ENCODE measurements at regions not wholly inside any gene's neighbourhood (a gene's known extent, or its start where the extent isn't known, plus 50 kb on each side); places are given as distances from the start of the nearest gene placed in this dataset.

DNA sequence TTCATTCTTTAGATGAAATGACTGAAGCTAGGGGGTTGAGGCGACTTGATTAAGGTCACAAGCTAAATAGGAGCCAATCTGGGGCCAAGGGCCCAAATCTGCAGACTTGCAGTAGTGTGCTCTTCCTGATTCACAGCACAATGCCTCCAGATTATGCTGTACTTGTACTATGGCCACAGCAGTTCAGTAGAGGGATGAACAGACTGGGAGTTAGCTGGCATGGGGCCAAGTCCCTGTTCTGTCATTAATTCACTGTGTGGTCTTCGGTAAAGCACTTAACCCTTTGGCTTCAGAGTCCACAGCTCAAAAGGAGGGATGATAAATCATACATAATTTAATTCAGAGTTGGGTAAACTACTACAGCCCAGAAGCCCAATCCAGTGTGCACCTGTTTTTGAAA lies 196.8 kb downstream of the XPNPEP1 start:
- Histone ChIP-seq H3K4me3 (ENCODE audit: insufficient read depth, low read depth, low read length) (no peak overlapping the region), H2AFZ (replicated peaks; ENCODE audit: low read length, poor library complexity) (no peak overlapping the region), H3K23ac (ENCODE audit: low read depth, low read length) (no peak overlapping the region), H3K4me1 (ENCODE audit: control insufficient read depth, insufficient read depth, low read length) (no peaks in the 10 kb centered on the region), H2BK5ac (ENCODE audit: low read depth, low read length, poor library complexity, severe bottlenecking) (no peak overlapping the region), H3K9me3 (ENCODE audit: control insufficient read depth, insufficient read depth, low read length) (peaks cover 4% of the 10 kb centered on the region; the same call in 1 of the 2 replicates), H3K27ac (ENCODE audit: insufficient read depth, low read length) (no peak overlapping the region), H3K9ac (ENCODE audit: low read depth, low read length) (no peak overlapping the region), H2BK15ac (ENCODE audit: low read depth, low read length) (no peak overlapping the region), H2BK20ac (ENCODE audit: low read depth, low read length) (no peak overlapping the region), H4K8ac (ENCODE audit: low read depth in 2 of 2, low read length in 2 of 2) (no peak overlapping the region), H4K20me1 (ENCODE audit: insufficient read depth, low read length) (no peaks in the 10 kb centered on the region), H3K18ac (ENCODE audit: low read depth, low read length) (no peak overlapping the region), H2BK120ac (ENCODE audit: low read depth, low read length) (no peak overlapping the region), H3K27me3 (ENCODE audit: control insufficient read depth, insufficient read depth, low read length) (no peaks in the 10 kb centered on the region), H3K9me1 (ENCODE audit: insufficient read depth, low read length) (no peaks in the 10 kb centered on the region), H4K91ac (ENCODE audit: insufficient read depth, low read depth, low read length) (no peak overlapping the region), H3K4me2 (ENCODE audit: low read depth, low read length) (no peak overlapping the region), H3K4ac (ENCODE audit: low read depth, low read length) (no peak overlapping the region), H3K79me1 (ENCODE audit: low read depth in 1 of 2, low read length in 2 of 2) (no peaks in the 10 kb centered on the region), H4K5ac (ENCODE audit: low read depth, low read length) (no peak overlapping the region), H3K56ac (ENCODE audit: extremely low read depth, insufficient read depth, low read length) (no peak overlapping the region), H3K14ac (replicated peaks; ENCODE audit: low read depth, low read length) (no peak overlapping the region), H2AK9ac (replicated peaks; ENCODE audit: low read depth, low read length, poor library complexity) (no peak overlapping the region), H3K36me3 (ENCODE audit: control insufficient read depth, insufficient read depth, low read length) (no peaks in the 10 kb centered on the region), H2AK5ac (ENCODE audit: low read depth, low read length) (no peak overlapping the region)
- BruUV-seq (replicated peaks) = no TSS peak
- no peak for TF ChIP-seq FOS (IDR thresholded peaks at IDR 0.05; ENCODE audit: low read depth, low read length)
- TF ChIP-seq, protein P1, sequence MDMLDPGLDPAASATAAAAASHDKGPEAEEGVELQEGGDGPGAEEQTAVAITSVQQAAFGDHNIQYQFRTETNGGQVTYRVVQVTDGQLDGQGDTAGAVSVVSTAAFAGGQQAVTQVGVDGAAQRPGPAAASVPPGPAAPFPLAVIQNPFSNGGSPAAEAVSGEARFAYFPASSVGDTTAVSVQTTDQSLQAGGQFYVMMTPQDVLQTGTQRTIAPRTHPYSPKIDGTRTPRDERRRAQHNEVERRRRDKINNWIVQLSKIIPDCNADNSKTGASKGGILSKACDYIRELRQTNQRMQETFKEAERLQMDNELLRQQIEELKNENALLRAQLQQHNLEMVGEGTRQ (IDR thresholded peaks at IDR 0.05; ENCODE audit: low read depth, low read length) = no peak
- TF ChIP-seq, protein P2, sequence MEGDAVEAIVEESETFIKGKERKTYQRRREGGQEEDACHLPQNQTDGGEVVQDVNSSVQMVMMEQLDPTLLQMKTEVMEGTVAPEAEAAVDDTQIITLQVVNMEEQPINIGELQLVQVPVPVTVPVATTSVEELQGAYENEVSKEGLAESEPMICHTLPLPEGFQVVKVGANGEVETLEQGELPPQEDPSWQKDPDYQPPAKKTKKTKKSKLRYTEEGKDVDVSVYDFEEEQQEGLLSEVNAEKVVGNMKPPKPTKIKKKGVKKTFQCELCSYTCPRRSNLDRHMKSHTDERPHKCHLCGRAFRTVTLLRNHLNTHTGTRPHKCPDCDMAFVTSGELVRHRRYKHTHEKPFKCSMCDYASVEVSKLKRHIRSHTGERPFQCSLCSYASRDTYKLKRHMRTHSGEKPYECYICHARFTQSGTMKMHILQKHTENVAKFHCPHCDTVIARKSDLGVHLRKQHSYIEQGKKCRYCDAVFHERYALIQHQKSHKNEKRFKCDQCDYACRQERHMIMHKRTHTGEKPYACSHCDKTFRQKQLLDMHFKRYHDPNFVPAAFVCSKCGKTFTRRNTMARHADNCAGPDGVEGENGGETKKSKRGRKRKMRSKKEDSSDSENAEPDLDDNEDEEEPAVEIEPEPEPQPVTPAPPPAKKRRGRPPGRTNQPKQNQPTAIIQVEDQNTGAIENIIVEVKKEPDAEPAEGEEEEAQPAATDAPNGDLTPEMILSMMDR (conservative IDR thresholded peaks at IDR 0.05; ENCODE audit: low read depth, low read length) = no peak
- no peak for TF ChIP-seq CHD1 (IDR thresholded peaks at IDR 0.05; ENCODE audit: low read depth, low read length)
- no peak for TF ChIP-seq MAZ (IDR thresholded peaks at IDR 0.05; ENCODE audit: borderline replicate concordance, low read depth, low read length)
- TF ChIP-seq POLR2A (IDR thresholded peaks at IDR 0.05; ENCODE audit: low read depth, low read length) = no peak
- TF ChIP-seq SMC3 (IDR thresholded peaks at IDR 0.05; ENCODE audit: low read depth, low read length) = no peak
- no peak for TF ChIP-seq MXI1 (IDR thresholded peaks at IDR 0.05; ENCODE audit: borderline replicate concordance, low read depth, low read length)
- TF ChIP-seq RAD21 (IDR thresholded peaks at IDR 0.05; ENCODE audit: low read length) = no peak
- TF ChIP-seq RCOR1 (IDR thresholded peaks at IDR 0.05; ENCODE audit: insufficient replicate concordance, low read length) = no peak
- no peak for TF ChIP-seq RFX5 (IDR thresholded peaks at IDR 0.05; ENCODE audit: low read depth, low read length)
- TF ChIP-seq NFE2L2 (IDR thresholded peaks at IDR 0.05; ENCODE audit: low read depth, low read length) = no peak
- no peak for TF ChIP-seq CEBPB (IDR thresholded peaks at IDR 0.05; ENCODE audit: low read depth, low read length)
- POLR2A ChIA-PET (ENCODE audit: unreplicated experiment) = no interaction called here
- WGBS, 2 experiments (ENCODE audit: extremely low coverage in 2 of 2, insufficient read length in 1 of 2) = no CpG with 5 or more reads among the region's 2 CpGs
- in situ Hi-C loops (cut with MboI; ENCODE audit: low sequenced_read_pairs) (no loop called here), dilution Hi-C loops (cut with HindIII; ENCODE audit: low sequenced_read_pairs, unreplicated experiment) (no loop called here), intact Hi-C loops (cut with micrococcal nuclease) (no loop called here)
- no peak for ATAC-seq (ENCODE audit: low read depth)
- CTCF ChIA-PET = no interaction called here
- no peak for DNase-seq

Data from IMR-90 (cell line).